GM19025 (cell line): ENCODE measurements at regions not wholly inside any gene's neighbourhood (a gene's known extent, or its start where the extent isn't known, plus 50 kb on each side); places are given as distances from the start of the nearest gene placed in this dataset.
"Not testable (repeated sequence)": the region's sequence is repeated elsewhere in the genome, so short reads cannot be mapped to it uniquely, and the experiment has no call there.

Experiments
- ATAC-seq: cut with Tn5 transposase; IDR thresholded peaks from one replicate; pipeline ENCODE4 v1.9.1; 2021; ENCODE audit warnings: mild to moderate bottlenecking, low read depth, moderate library complexity; ENCODE audit not compliant: unreplicated experiment

- ATAC-seq = no peak
Observed at GRCh38 chr3:66910266-66911055, 87.6 kb upstream of the KBTBD8 start.

GRCh38 chr3:66912306-66912705 lies 85.8 kb upstream of the KBTBD8 start:
- no peak for ATAC-seq

- no peak for ATAC-seq
Observed at GRCh38 chr3:66922058-66922457, 76.0 kb upstream of the KBTBD8 start.

- no peak for ATAC-seq
Observed at GRCh38 chr3:66923969-66924368, 74.1 kb upstream of the KBTBD8 start.

- no peak for ATAC-seq
Observed at GRCh38 chr3:66928252-66928651, 69.9 kb upstream of the KBTBD8 start.

GRCh38 chr3:66931291-66931690 lies 66.8 kb upstream of the KBTBD8 start:
- no peak for ATAC-seq

- ATAC-seq = no peak
Observed at GRCh38 chr3:66931699-66932098, 66.4 kb upstream of the KBTBD8 start.

- ATAC-seq = no peak
Observed at GRCh38 chr3:66933233-66933632, 64.9 kb upstream of the KBTBD8 start.

- no peak for ATAC-seq
Observed at GRCh38 chr3:66934041-66934440, 64.1 kb upstream of the KBTBD8 start.

GRCh38 chr3:66934725-66935124 lies 63.4 kb upstream of the KBTBD8 start:
- no peak for ATAC-seq

GRCh38 chr3:66937041-66937440 lies 61.1 kb upstream of the KBTBD8 start:
- ATAC-seq = not testable (repeated sequence)

- peak; percentile 70 for ATAC-seq
Observed at GRCh38 chr3:66938338-66938963, 59.7 kb upstream of the KBTBD8 start.

- ATAC-seq = no peak
Observed at GRCh38 chr3:66948041-66948440, 50.1 kb upstream of the KBTBD8 start.
